HG02943 (cell line): ENCODE measurements at regions not wholly inside any gene's neighbourhood (a gene's known extent, or its start where the extent isn't known, plus 50 kb on each side); places are given as distances from the start of the nearest gene placed in this dataset.
"Not testable (repeated sequence)": the region's sequence is repeated elsewhere in the genome, so short reads cannot be mapped to it uniquely, and the experiment has no call there.

Source experiments
- ATAC-seq: cut with Tn5 transposase; IDR thresholded peaks from one replicate; pipeline ENCODE4 v1.9.1; 2021; ENCODE audit warnings: mild to moderate bottlenecking, low read depth, moderate library complexity; ENCODE audit not compliant: unreplicated experiment

- not testable (repeated sequence) for ATAC-seq
Measured at GRCh38 chr5:157968570-157968969, 109.6 kb upstream of the CLINT1 start.

GRCh38 chr5:157965989-157966388 is 107.0 kb upstream of the CLINT1 start:
- no peak for ATAC-seq

- ATAC-seq: no peak
Measured at GRCh38 chr5:157965040-157965678, 106.2 kb upstream of the CLINT1 start.

- no peak for ATAC-seq
Measured at GRCh38 chr5:157963761-157964160, 104.8 kb upstream of the CLINT1 start.

GRCh38 chr5:157963244-157963643 is 104.3 kb upstream of the CLINT1 start:
- no peak for ATAC-seq

- ATAC-seq: not testable (repeated sequence)
Measured at GRCh38 chr5:157962686-157963085, 103.7 kb upstream of the CLINT1 start.

- no peak for ATAC-seq
Measured at GRCh38 chr5:157961896-157962590, 103.1 kb upstream of the CLINT1 start.

- ATAC-seq: no peak
Measured at GRCh38 chr5:157961176-157961575, 102.2 kb upstream of the CLINT1 start.

GRCh38 chr5:157959370-157959769 is 100.4 kb upstream of the CLINT1 start:
- ATAC-seq: no peak

- no peak for ATAC-seq
Measured at GRCh38 chr5:157956271-157956885, 97.4 kb upstream of the CLINT1 start.

- ATAC-seq: no peak
Measured at GRCh38 chr5:157955541-157956172, 96.7 kb upstream of the CLINT1 start.

GRCh38 chr5:157952374-157952685 is 93.4 kb upstream of the CLINT1 start:
- no peak for ATAC-seq

GRCh38 chr5:157951673-157952373 is 92.9 kb upstream of the CLINT1 start:
- ATAC-seq: no peak

- no peak for ATAC-seq
Measured at GRCh38 chr5:157949520-157949919, 90.6 kb upstream of the CLINT1 start.

GRCh38 chr5:157948738-157949410 is 89.9 kb upstream of the CLINT1 start:
- ATAC-seq: peak; percentile 83

- ATAC-seq: no peak
Measured at GRCh38 chr5:157947156-157947555, 88.2 kb upstream of the CLINT1 start.

GRCh38 chr5:157945822-157946221 is 86.9 kb upstream of the CLINT1 start:
- not testable (repeated sequence) for ATAC-seq

- no peak for ATAC-seq
Measured at GRCh38 chr5:157944938-157945337, 86.0 kb upstream of the CLINT1 start.

GRCh38 chr5:157944077-157944633 is 85.2 kb upstream of the CLINT1 start:
- ATAC-seq: no peak

GRCh38 chr5:157942595-157942994 is 83.7 kb upstream of the CLINT1 start:
- no peak for ATAC-seq
